ENCODE measurements at regions not wholly inside any gene's neighbourhood (a gene's known extent, or its start where the extent isn't known, plus 50 kb on each side); places are given as distances from the start of the nearest gene placed in this dataset.
A peak's percentile ranks its signal among the peaks of the same experiment; 100 is the strongest.
"Not testable (repeated sequence)": the region's sequence is repeated elsewhere in the genome, so short reads cannot be mapped to it uniquely, and the experiment has no call there.

GRCh38 chr2:132267498-132268283, 105.9 kb upstream of the ANKRD30BL start:
- CTCF ChIA-PET = not testable (repeated sequence)

GRCh38 chr2:132268284-132268976, 106.7 kb upstream of the ANKRD30BL start:
- H3K36me3 Mint-ChIP-seq (ENCODE audit: low read depth); POLR2A ChIA-PET; H3K27me3 Mint-ChIP-seq; H3K27ac Mint-ChIP-seq; CTCF ChIA-PET; H3K4me1 Mint-ChIP-seq; H3K4me3 Mint-ChIP-seq; H3K9me3 Mint-ChIP-seq: not testable (repeated sequence)
- peak; percentile 87 for DNase-seq

More at GRCh38 chr2:132267498-132268283, 105.9 kb upstream of the ANKRD30BL start:
- H3K9me3 Mint-ChIP-seq; H3K4me3 Mint-ChIP-seq; H3K27me3 Mint-ChIP-seq; H3K4me1 Mint-ChIP-seq; H3K27ac Mint-ChIP-seq; POLR2A ChIA-PET; H3K36me3 Mint-ChIP-seq (ENCODE audit: low read depth): not testable (repeated sequence)
- peak; percentile 32 for DNase-seq

GRCh38 chr2:132268977-132269523, 107.3 kb upstream of the ANKRD30BL start:
- Mint-ChIP-seq H3K27me3 (no peaks in the 10 kb centered on the region), H3K27ac (no peak overlapping the region), H3K36me3 (ENCODE audit: low read depth) (no peaks in the 10 kb centered on the region), H3K4me3 (no peak overlapping the region), H3K4me1 (peaks cover 5% of the 10 kb centered on the region), H3K9me3 (no peaks in the 10 kb centered on the region)
- ChIA-PET CTCF (no interaction called here), POLR2A (no interaction called here)
- DNase-seq = no peak

- POLR2A ChIA-PET = no interaction called here
- H3K4me1 Mint-ChIP-seq = peaks cover 3% of the 10 kb centered on the region
- no peak for DNase-seq
- no peak overlapping the region for H3K27ac Mint-ChIP-seq
- no peaks in the 10 kb centered on the region for H3K36me3 Mint-ChIP-seq (ENCODE audit: low read depth)
- H3K27me3 Mint-ChIP-seq = no peaks in the 10 kb centered on the region
- CTCF ChIA-PET = no interaction called here
- no peaks in the 10 kb centered on the region for H3K9me3 Mint-ChIP-seq
- no peak overlapping the region for H3K4me3 Mint-ChIP-seq
Measured at GRCh38 chr2:132270255-132270654, 108.5 kb upstream of the ANKRD30BL start.

GRCh38 chr2:132270981-132271546, 109.3 kb upstream of the ANKRD30BL start:
- H3K36me3 Mint-ChIP-seq (ENCODE audit: low read depth) = no peaks in the 10 kb centered on the region
- no peaks in the 10 kb centered on the region for H3K9me3 Mint-ChIP-seq
- no peaks in the 10 kb centered on the region for H3K27me3 Mint-ChIP-seq
- H3K4me1 Mint-ChIP-seq = peaks cover 3% of the 10 kb centered on the region
- no peak overlapping the region for H3K4me3 Mint-ChIP-seq
- POLR2A ChIA-PET = no interaction called here
- CTCF ChIA-PET = no interaction called here
- DNase-seq = no peak
- no peak overlapping the region for H3K27ac Mint-ChIP-seq

GRCh38 chr2:132271794-132272193, 110.0 kb upstream of the ANKRD30BL start:
- H3K27ac Mint-ChIP-seq; CTCF ChIA-PET; H3K4me3 Mint-ChIP-seq; POLR2A ChIA-PET; H3K36me3 Mint-ChIP-seq (ENCODE audit: low read depth); DNase-seq; H3K9me3 Mint-ChIP-seq; H3K27me3 Mint-ChIP-seq; H3K4me1 Mint-ChIP-seq: not testable (repeated sequence)

- Mint-ChIP-seq H3K4me3 (no peak overlapping the region), H3K9me3 (peaks cover 6% of the 10 kb centered on the region), H3K27ac (no peak overlapping the region), H3K27me3 (no peaks in the 10 kb centered on the region), H3K4me1 (peaks cover 3% of the 10 kb centered on the region), H3K36me3 (ENCODE audit: low read depth) (no peaks in the 10 kb centered on the region)
- no peak for DNase-seq
- POLR2A ChIA-PET = no interaction called here
- CTCF ChIA-PET = no interaction called here
Measured at GRCh38 chr2:132272713-132273112, 111.0 kb upstream of the ANKRD30BL start.

- H3K9me3 Mint-ChIP-seq; H3K4me3 Mint-ChIP-seq; CTCF ChIA-PET; H3K27ac Mint-ChIP-seq; POLR2A ChIA-PET; H3K27me3 Mint-ChIP-seq; DNase-seq; H3K4me1 Mint-ChIP-seq; H3K36me3 Mint-ChIP-seq (ENCODE audit: low read depth): not testable (repeated sequence)
Measured at GRCh38 chr2:132273585-132273984, 111.8 kb upstream of the ANKRD30BL start.

GRCh38 chr2:132274000-132274399, 112.2 kb upstream of the ANKRD30BL start:
- POLR2A ChIA-PET = no interaction called here
- no peaks in the 10 kb centered on the region for H3K4me1 Mint-ChIP-seq
- CTCF ChIA-PET = no interaction called here
- H3K9me3 Mint-ChIP-seq = peaks cover 9% of the 10 kb centered on the region
- no peak overlapping the region for H3K27ac Mint-ChIP-seq
- no peaks in the 10 kb centered on the region for H3K27me3 Mint-ChIP-seq
- no peak overlapping the region for H3K4me3 Mint-ChIP-seq
- H3K36me3 Mint-ChIP-seq (ENCODE audit: low read depth) = no peaks in the 10 kb centered on the region
- no peak for DNase-seq

- H3K27ac Mint-ChIP-seq = no peak overlapping the region
- no peak overlapping the region for H3K4me3 Mint-ChIP-seq
- DNase-seq = no peak
- ChIA-PET POLR2A (no interaction called here), CTCF (no interaction called here)
- H3K4me1 Mint-ChIP-seq = no peaks in the 10 kb centered on the region
- peaks cover 16% of the 10 kb centered on the region for H3K9me3 Mint-ChIP-seq
- H3K36me3 Mint-ChIP-seq (ENCODE audit: low read depth) = no peaks in the 10 kb centered on the region
- H3K27me3 Mint-ChIP-seq = no peaks in the 10 kb centered on the region
Measured at GRCh38 chr2:132275396-132275795, 113.6 kb upstream of the ANKRD30BL start.

- H3K27ac Mint-ChIP-seq = no peak overlapping the region
- H3K36me3 Mint-ChIP-seq (ENCODE audit: low read depth) = no peaks in the 10 kb centered on the region
- no peaks in the 10 kb centered on the region for H3K27me3 Mint-ChIP-seq
- H3K9me3 Mint-ChIP-seq = peaks cover 19% of the 10 kb centered on the region
- H3K4me1 Mint-ChIP-seq = no peaks in the 10 kb centered on the region
- no peak for DNase-seq
- ChIA-PET CTCF (no interaction called here), POLR2A (no interaction called here)
- H3K4me3 Mint-ChIP-seq = no peak overlapping the region
Measured at GRCh38 chr2:132276571-132276981, 114.8 kb upstream of the ANKRD30BL start.

GRCh38 chr2:132278267-132278666, 116.5 kb upstream of the ANKRD30BL start:
- Mint-ChIP-seq H3K4me1 (no peaks in the 10 kb centered on the region), H3K27me3 (no peaks in the 10 kb centered on the region), H3K4me3 (no peak overlapping the region), H3K36me3 (ENCODE audit: low read depth) (no peaks in the 10 kb centered on the region), H3K27ac (no peak overlapping the region), H3K9me3 (peaks cover 19% of the 10 kb centered on the region)
- ChIA-PET CTCF (no interaction called here), POLR2A (no interaction called here)
- no peak for DNase-seq

GRCh38 chr2:132279344-132279743, 117.6 kb upstream of the ANKRD30BL start:
- no peak for DNase-seq
- H3K9me3 Mint-ChIP-seq = peaks cover 19% of the 10 kb centered on the region
- H3K27me3 Mint-ChIP-seq = no peaks in the 10 kb centered on the region
- no peak overlapping the region for H3K4me3 Mint-ChIP-seq
- no peak overlapping the region for H3K27ac Mint-ChIP-seq
- ChIA-PET CTCF (no interaction called here), POLR2A (no interaction called here)
- H3K4me1 Mint-ChIP-seq = no peaks in the 10 kb centered on the region
- no peaks in the 10 kb centered on the region for H3K36me3 Mint-ChIP-seq (ENCODE audit: low read depth)
